Testis (tissue), 2 donors: ENCODE measurements at regions not wholly inside any gene's neighbourhood (a gene's known extent, or its start where the extent isn't known, plus 50 kb on each side); places are given as distances from the start of the nearest gene placed in this dataset.

Experiments used
- POLR2A ChIP-seq: fragments of 450-650 bp; IDR thresholded peaks from one replicate; pipeline ENCODE4 v1.6.1; 2017; ENCODE audit warnings: antibody characterized with exemption, mild to moderate bottlenecking, moderate library complexity
- TF ChIP-seq, protein P1 (sequence below), 3 experiments: fragments of 450-650 bp in 2 of 3; fragments of 200-600 bp in 1 of 3; sonication (generic) in 1 of 3; IDR thresholded peaks; one replicate each; pipeline ENCODE4 v1.5.1; 2016 to 2019; ENCODE audit warnings: antibody characterized with exemption in 3 of 3, mild to moderate bottlenecking in 2 of 3, moderate library complexity in 1 of 3

DNA sequence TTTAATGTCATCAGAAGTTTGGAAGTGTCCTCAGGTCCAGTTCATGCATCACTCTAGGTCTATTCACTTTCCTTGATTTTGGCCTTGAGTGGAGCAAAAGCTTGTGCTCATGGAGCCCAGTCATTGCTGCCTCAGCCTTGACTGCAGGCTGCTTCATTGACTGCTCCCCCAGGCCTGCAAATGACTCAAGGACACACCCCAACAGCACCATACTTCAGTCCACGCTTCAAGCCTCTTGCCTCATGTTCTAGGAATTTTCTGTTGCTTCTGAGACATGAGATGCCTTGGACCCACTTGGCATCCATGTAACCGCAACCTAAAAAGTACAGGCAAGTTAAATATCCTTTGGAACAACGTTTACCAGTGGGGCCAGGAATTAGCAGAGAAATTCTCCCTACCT, 193.7 kb downstream of the PIK3R1 start:
- no peak for TF ChIP-seq POLR2A
- TF ChIP-seq, protein P1, sequence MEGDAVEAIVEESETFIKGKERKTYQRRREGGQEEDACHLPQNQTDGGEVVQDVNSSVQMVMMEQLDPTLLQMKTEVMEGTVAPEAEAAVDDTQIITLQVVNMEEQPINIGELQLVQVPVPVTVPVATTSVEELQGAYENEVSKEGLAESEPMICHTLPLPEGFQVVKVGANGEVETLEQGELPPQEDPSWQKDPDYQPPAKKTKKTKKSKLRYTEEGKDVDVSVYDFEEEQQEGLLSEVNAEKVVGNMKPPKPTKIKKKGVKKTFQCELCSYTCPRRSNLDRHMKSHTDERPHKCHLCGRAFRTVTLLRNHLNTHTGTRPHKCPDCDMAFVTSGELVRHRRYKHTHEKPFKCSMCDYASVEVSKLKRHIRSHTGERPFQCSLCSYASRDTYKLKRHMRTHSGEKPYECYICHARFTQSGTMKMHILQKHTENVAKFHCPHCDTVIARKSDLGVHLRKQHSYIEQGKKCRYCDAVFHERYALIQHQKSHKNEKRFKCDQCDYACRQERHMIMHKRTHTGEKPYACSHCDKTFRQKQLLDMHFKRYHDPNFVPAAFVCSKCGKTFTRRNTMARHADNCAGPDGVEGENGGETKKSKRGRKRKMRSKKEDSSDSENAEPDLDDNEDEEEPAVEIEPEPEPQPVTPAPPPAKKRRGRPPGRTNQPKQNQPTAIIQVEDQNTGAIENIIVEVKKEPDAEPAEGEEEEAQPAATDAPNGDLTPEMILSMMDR (IDR thresholded peaks at IDR 0.05), result no peak
